ENCODE measurements at regions not wholly inside any gene's neighbourhood (a gene's known extent, or its start where the extent isn't known, plus 50 kb on each side); places are given as distances from the start of the nearest gene placed in this dataset.

GRCh38 chr4:3679071-3679825 is 86.9 kb upstream of the ADRA2C start:
- no peak for TF ChIP-seq CTCF (IDR thresholded peaks at IDR 0.05)
- TF ChIP-seq EP300 (IDR thresholded peaks at IDR 0.05) = no peak
- TF ChIP-seq POLR2A (IDR thresholded peaks at IDR 0.05) = no peak

Data from stomach (tissue), 4 donors.